GM19025 (cell line): ENCODE measurements at regions not wholly inside any gene's neighbourhood (a gene's known extent, or its start where the extent isn't known, plus 50 kb on each side); places are given as distances from the start of the nearest gene placed in this dataset.

ENCODE experiments used
- ATAC-seq: cut with Tn5 transposase; IDR thresholded peaks from one replicate; pipeline ENCODE4 v1.9.1; 2021; ENCODE audit warnings: mild to moderate bottlenecking, low read depth, moderate library complexity; ENCODE audit not compliant: unreplicated experiment

GRCh38 chr2:37469126-37469525 lies 124.7 kb downstream of the QPCT start:
- no peak for ATAC-seq

DNA sequence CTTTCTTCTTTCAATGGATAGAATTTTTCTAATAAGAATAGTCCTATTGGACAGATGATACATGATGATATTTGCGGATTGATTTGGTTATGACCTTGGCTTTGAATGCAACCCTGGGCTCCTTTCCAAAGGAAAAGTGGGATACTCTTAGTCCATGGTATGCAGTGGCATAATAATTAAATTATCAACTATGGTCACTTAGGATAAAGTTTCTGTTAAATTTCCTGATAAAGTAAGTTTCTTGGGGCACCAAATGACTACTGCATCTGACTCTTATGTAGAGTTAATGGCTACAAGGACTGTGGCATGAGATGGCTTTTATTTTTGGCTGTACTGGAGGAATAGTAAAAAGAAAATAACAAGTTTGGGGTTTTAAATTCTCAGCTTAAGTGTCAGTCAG lies 126.7 kb downstream of the QPCT start:
- no peak for ATAC-seq

- ATAC-seq, result no peak
Measured at GRCh38 chr2:37471994-37472393, 127.6 kb downstream of the QPCT start.

DNA sequence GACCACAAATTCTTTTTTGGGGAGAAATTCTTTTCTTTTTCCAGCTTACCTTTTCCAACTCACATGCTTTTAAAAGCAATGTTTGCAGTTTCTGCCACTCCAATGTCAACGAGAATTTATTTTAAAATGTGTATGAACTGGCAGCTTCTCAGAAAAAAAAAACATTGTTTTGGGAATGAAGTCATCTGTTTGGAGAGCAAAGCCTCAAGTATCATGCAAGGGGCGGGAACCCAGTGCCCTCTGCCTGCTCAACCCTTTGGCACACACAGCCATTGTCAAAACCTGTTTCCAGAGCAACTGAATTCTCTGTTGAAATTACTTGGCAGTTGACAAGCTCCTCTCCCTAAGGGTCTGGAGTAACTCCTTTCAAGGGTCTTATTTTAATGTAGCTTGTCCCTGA lies 128.5 kb downstream of the QPCT start:
- ATAC-seq, result no peak

- ATAC-seq, result no peak
Measured at GRCh38 chr2:37476411-37476810, 132.0 kb downstream of the QPCT start.

DNA sequence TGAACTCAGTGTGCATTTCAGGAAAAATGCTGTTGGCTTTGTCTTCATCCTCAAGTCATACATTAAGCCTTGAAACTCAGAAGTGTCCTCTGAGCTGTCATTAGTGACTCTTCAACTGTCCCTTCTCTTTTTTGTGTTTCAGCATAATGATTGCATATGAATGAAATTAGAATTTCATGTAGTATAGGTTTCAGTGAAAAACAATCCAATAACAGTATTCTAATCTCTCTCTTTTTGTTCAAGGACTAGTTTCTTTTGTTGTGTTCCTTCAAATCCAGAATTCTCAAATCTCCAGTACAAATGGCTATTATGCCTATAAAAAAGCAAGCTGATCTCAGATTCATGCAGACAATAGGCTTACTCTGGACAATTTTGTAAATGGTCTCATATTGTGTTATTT lies 133.5 kb downstream of the QPCT start:
- ATAC-seq, result no peak

GRCh38 chr2:37481244-37481643 lies 136.8 kb downstream of the QPCT start:
- no peak for ATAC-seq

GRCh38 chr2:37489041-37489456 lies 144.6 kb downstream of the QPCT start:
- no peak for ATAC-seq

DNA sequence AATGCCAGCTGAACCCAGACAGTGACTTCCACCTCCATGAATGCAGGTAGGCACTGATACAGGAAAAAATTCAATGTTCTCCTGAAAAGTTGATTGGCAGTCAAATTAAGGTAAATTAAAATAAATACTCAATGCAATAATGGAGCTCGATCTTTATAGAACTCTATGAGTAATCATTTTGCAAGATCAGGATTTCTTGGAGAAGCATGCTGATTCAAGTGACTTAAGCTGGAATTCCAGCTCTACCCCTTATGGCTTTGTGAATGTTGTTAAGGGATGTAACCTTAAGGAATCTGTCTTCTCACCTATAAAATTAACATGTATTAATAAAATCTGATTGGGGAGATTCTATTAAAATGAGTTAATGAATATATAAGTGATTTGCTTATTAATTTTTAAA lies 145.1 kb downstream of the QPCT start:
- no peak for ATAC-seq

DNA sequence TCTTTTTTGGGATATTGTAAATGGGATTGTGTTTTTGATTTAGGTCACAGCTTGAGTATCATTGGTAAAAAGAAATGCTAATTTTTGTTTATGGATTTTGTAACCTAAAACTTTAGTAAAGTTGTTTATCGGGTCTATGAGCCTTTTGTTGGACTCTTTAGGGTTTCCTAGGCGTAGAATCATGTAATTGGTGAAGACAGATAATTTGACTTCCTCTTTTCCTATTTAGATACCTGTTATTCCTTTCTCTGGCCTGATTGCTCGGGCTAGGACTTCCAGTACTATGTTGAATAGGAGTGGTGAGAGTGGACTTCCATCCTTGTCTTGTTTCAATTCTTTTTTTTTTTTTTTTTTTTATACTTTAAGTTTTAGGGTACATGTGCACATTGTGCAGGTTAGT lies 149.0 kb downstream of the QPCT start:
- ATAC-seq, result no peak

DNA sequence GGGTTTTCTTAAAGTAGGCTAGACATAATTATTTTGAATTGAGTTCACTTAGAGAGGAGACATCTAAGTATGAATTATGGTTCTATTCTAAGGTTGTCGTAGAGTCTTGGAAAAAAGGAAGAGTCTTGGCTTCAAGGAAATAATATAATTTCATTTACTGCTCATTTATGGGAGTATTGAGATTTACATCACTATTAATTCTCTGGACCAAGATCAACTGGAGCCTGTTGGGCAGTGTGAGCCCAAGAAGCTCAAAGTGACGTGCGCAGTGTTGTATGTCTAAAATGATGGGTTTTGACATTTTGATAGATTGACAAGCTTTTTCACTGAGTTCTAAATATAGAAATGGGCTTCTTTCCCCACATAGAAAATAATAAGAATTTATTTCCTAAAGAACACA lies 154.7 kb downstream of the QPCT start:
- no peak for ATAC-seq

DNA sequence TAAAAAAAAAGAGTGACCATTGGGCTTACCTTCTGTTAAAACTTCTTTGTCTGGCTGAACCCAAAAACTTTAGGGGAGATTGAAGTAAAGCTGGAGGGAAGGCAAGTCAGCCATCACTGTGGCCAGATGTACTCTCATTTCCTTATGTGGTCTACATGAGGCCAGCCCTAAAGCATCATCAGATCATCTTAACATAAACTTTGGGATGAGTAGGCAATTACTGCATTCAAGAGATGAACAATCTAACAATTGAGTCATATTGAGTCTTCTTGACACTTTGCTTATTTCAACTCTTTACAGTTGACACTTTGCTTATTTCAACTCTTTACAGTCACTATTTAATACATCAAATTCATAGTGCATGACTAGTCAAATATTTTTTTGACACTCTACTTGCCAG lies 155.6 kb downstream of the QPCT start:
- ATAC-seq, result no peak

- no peak for ATAC-seq
Measured at GRCh38 chr2:37501113-37501512, 156.7 kb downstream of the QPCT start.

DNA sequence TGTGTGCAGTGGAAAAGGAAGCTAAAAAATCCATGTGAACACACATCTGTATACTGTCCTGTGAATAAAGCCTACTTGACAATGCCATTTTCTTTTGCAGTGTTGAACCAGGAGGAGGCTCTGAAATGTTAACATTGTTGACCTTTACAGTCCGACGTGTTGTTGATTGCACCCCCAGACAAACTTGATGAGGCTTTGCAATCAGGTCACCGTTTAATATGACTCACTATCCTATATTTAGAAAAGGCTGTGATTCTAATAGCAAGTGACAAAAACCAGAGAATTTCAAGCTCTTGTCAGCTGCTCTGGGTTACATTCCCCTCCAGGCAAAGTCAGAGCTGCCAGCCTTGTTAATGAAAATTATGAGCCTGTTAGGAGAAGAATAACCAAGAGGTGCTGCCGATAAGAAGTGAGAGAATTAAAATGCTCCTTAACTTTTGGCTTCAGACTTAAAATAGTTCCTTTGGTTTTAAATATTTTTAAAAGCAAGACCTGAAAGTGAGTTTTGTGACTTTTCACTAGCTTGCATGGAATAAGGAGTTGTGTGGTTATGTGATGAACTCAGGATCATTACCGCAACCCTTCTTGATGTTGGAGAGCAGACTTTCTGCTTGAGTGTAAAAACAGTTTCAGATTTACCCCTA lies 162.1 kb downstream of the QPCT start:
- no peak for ATAC-seq

GRCh38 chr2:37507051-37507410 lies 162.6 kb downstream of the QPCT start:
- ATAC-seq, result no peak

DNA sequence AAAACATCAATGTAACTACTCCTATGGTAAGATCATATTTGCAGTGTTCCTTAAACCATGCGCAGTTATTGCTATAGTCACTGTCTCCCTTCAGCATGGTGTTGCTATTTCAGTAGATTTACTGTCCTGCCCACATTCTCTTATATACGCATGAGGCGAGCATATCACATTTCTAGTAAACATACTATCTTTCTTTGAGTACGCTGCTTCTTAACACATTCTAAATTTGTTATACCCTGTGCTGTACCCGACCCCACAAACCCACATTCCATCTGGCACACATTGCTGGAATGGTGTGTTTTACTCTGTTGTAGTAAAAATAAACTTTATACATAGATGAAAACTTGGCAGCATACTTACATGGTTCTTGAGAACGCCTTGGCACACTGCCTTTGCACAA lies 163.3 kb downstream of the QPCT start:
- ATAC-seq, result no peak

- no peak for ATAC-seq
Measured at GRCh38 chr2:37512971-37513370, 158.5 kb downstream of the CDC42EP3 start.

GRCh38 chr2:37523814-37524362 lies 147.6 kb downstream of the CDC42EP3 start:
- no peak for ATAC-seq

DNA sequence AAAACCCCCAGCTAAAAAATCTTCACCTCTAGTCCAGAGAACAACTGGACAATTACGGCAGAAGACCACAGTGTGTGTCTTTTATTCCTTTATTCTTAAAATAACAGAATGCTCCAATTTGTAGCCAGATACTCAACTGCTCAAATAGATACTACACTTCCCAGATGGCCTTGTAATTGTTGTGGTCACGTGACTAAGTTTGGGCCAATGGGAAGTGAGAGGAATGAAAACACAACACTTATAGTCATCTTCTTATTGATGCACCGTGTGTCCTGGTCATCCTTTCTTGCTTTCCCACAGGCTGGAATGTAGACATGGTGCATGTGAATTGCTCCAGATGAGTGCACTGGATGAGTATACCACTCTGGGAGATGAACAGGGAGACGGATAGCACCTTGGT lies 145.1 kb downstream of the CDC42EP3 start:
- ATAC-seq, result no peak

- ATAC-seq, result no peak
Measured at GRCh38 chr2:37526856-37527255, 144.6 kb downstream of the CDC42EP3 start.

DNA sequence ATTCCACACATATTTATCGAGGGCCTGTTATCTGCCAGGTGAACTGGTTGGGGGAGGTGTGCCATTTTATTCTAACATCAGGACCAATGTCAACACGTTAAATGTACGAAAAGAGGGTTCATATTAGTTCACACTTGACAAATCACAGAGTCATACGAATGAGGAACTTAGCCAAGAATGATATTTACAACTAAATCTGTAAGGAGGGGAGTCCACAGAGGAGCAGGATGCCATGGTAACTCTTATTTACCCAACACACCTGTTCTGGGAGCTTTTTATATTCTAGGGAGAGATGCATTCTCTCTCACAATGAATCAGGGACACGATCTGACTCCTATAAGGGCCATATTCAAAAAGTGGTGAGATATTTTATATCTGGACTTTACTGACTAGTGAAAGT lies 144.1 kb downstream of the CDC42EP3 start:
- no peak for ATAC-seq

GRCh38 chr2:37529830-37530415 lies 141.5 kb downstream of the CDC42EP3 start:
- no peak for ATAC-seq
